Neural crest cell (in vitro differentiated cells): ENCODE measurements at regions not wholly inside any gene's neighbourhood (a gene's known extent, or its start where the extent isn't known, plus 50 kb on each side); places are given as distances from the start of the nearest gene placed in this dataset.

Experiments used
- DNase-seq: peaks from one replicate; pipeline ENCODE4 v3.0.0; 2021; ENCODE audit warnings: low read depth, mixed read lengths, low spot score
- H3K27ac Mint-ChIP-seq: one replicate; pipeline ENCODE4 v1.8.0; 2021; ENCODE audit warnings: mild to moderate bottlenecking, mixed read lengths; ENCODE audit not compliant: unreplicated experiment
- H3K27me3 Mint-ChIP-seq: 2 replicates; pipeline ENCODE4 v1.8.0; 2021; ENCODE audit warnings: low read depth, mild to moderate bottlenecking, mixed read lengths
- H3K36me3 Mint-ChIP-seq: 2 replicates; pipeline ENCODE4 v1.8.0; 2021; ENCODE audit warnings: low read depth, mild to moderate bottlenecking, mixed read lengths
- H3K4me1 Mint-ChIP-seq: 2 replicates; pipeline ENCODE4 v1.8.0; 2021; ENCODE audit warnings: mixed read lengths
- H3K4me3 Mint-ChIP-seq: one replicate; pipeline ENCODE4 v1.8.0; 2021; ENCODE audit warnings: mild to moderate bottlenecking, mixed read lengths
- H3K9me3 Mint-ChIP-seq: 2 replicates; pipeline ENCODE4 v1.8.0; 2021; ENCODE audit warnings: mixed read lengths
- CTCF ChIP-seq: fragments of 200-600 bp; sonication (generic); conservative IDR thresholded peaks from 2 replicates; pipeline ENCODE4 v1.5.0; 2021; ENCODE audit warnings: antibody characterized with exemption, mild to moderate bottlenecking

- H3K4me1 Mint-ChIP-seq, result no peaks in the 10 kb centered on the region
- no peak for DNase-seq
- H3K4me3 Mint-ChIP-seq, result no peak overlapping the region
- H3K36me3 Mint-ChIP-seq, result no peaks in the 10 kb centered on the region
- no peak for TF ChIP-seq CTCF
- no peak overlapping the region for H3K27ac Mint-ChIP-seq
- H3K27me3 Mint-ChIP-seq, result no peaks in the 10 kb centered on the region
- H3K9me3 Mint-ChIP-seq, result no peaks in the 10 kb centered on the region
Measured at GRCh38 chr3:22244761-22245521, 493.9 kb upstream of the ZNF385D start.

DNA sequence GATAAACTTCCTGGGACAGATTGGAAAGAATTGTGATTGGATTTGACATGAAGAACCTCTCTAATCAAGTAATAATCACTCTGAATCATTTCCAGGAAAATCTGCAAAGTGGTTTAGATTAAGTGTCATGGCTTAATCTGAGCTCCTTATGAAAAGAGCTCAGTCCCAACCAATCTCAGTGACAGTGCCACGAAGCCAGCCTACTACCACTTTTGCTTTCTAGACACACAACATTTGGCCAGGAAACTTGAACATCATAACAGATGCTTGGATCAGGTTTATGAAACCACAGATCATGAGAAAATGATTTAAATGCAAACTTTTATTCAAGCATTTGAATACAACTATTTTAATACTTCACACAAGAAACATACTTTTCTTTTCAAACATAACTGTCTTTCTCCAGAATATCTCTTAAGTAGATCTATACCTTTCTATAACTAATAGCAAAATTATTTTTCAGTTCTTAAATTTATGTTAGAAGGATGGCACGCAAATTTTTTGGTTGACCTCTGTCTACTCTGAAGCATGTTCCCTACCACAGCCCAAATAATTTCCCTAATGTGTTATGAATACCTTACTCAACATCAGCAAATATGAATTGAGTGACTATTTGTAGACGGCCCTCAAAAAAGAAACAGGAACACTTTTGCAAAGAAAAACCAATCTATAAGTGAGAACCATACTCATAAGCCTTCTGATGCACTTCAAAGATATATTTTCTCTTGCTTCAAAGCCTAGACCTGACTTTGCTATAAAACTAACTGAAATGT, 495.0 kb upstream of the ZNF385D start:
- Mint-ChIP-seq H3K4me1 (no peaks in the 10 kb centered on the region), H3K36me3 (no peaks in the 10 kb centered on the region)
- no peak for DNase-seq

GRCh38 chr3:22249658-22250057, 498.6 kb upstream of the ZNF385D start:
- H3K9me3 Mint-ChIP-seq, result no peaks in the 10 kb centered on the region
- H3K27me3 Mint-ChIP-seq, result no peaks in the 10 kb centered on the region
- DNase-seq, result no peak
- no peak overlapping the region for H3K4me3 Mint-ChIP-seq
- no peak for TF ChIP-seq CTCF
- no peaks in the 10 kb centered on the region for H3K4me1 Mint-ChIP-seq
- no peak overlapping the region for H3K27ac Mint-ChIP-seq
- no peaks in the 10 kb centered on the region for H3K36me3 Mint-ChIP-seq

More for the DNA sequence above, 495.0 kb upstream of the ZNF385D start:
- TF ChIP-seq CTCF, result no peak
- Mint-ChIP-seq H3K27me3 (no peaks in the 10 kb centered on the region), H3K27ac (no peak overlapping the region), H3K9me3 (no peaks in the 10 kb centered on the region), H3K4me3 (no peak overlapping the region)

- Mint-ChIP-seq H3K27ac (no peak overlapping the region), H3K27me3 (no peaks in the 10 kb centered on the region), H3K4me3 (no peak overlapping the region), H3K9me3 (no peaks in the 10 kb centered on the region), H3K36me3 (no peaks in the 10 kb centered on the region), H3K4me1 (no peaks in the 10 kb centered on the region)
- DNase-seq, result no peak
- TF ChIP-seq CTCF, result no peak
Measured at GRCh38 chr3:22257252-22257651, 506.2 kb upstream of the ZNF385D start.

DNA sequence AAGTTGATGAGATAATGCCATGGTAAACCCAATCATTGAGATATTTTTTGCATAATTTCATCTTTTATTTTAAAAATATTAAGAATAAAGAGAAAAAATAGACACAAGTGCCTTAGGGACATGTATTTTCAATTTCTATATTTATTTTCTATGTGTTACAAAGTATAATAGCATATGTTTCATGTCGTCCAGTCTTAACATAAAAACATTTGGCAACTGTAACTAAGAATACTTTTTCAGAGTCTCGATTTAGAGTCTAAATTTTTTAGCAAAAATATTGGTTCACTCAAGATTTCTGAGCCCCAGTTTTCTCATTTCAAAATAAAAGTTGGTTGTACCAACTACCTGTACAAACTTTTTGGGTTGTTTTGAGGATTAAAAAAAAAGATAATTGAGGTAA, 511.4 kb upstream of the ZNF385D start:
- peaks cover 12% of the 10 kb centered on the region for H3K4me1 Mint-ChIP-seq
- peaks cover 4% of the 10 kb centered on the region for H3K9me3 Mint-ChIP-seq
- no peak for DNase-seq
- TF ChIP-seq CTCF, result no peak
- no peak overlapping the region for H3K4me3 Mint-ChIP-seq
- H3K27ac Mint-ChIP-seq, result no peak overlapping the region
- peaks cover 3% of the 10 kb centered on the region for H3K27me3 Mint-ChIP-seq
- H3K36me3 Mint-ChIP-seq, result no peaks in the 10 kb centered on the region
